ENCODE measurements at regions not wholly inside any gene's neighbourhood (a gene's known extent, or its start where the extent isn't known, plus 50 kb on each side); places are given as distances from the start of the nearest gene placed in this dataset.

DNA sequence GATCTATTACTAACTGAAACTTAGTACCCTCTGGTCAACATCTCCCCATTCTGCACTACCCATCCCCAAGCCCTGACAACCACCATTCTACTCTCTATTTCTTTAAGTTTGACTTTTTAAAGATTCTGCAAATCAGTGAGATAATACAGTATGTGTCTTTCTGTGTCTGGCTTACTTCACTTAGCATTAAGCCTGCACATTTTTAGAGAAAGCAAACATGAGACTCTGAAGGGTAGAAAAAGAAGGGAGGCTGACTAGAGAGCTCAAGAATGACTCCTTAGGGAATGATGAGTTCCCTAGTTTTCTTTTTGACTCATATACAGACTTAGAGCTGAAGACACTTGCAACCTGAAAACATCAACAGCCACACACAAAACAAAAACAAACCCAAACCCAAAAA is 311.3 kb downstream of the SQOR start:
- DNase-seq (ENCODE audit: low read depth, low spot score): no peak

DNA sequence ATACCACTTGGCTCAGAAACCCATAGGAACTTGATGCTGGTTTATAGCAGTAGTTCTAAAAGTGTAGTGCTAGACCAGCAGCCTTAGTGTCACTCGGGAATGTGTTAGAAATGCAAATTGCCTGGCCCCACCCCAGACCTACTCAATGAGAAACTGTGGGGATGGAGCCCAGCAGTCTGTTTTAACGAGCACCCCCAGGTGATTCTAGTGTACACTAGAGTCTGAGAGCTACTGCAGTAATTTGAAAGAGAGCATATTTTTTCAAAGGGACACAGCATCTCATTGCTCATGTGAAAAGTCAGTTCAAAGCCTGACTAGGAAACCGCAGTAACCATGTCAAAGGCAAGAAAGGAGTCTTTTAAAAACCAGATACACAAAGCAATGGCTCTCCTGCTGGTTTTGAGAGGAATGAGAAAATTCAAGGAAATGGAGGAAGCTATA is 313.4 kb downstream of the SQOR start:
- no peak for DNase-seq (ENCODE audit: low read depth, low spot score)

DNA sequence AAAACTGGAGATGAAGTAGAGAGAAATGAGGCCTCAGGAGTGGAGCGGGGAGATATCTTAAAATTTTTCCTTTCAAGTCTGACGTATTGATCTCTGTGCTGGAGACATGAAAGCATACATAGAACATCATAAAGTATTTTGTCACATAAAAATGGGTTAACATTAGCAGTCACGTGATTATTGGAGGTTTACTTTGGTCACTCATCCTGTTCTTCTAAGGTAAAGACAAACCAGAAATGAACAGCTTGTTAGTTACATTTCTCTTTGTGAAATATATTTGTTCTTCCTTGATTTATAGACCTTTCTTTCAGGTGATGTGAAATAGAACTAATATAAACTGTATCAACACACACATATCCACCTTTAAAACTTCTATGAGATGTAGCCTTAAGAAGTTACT is 324.1 kb downstream of the SQOR start:
- no peak for DNase-seq (ENCODE audit: low read depth, low spot score)

DNA sequence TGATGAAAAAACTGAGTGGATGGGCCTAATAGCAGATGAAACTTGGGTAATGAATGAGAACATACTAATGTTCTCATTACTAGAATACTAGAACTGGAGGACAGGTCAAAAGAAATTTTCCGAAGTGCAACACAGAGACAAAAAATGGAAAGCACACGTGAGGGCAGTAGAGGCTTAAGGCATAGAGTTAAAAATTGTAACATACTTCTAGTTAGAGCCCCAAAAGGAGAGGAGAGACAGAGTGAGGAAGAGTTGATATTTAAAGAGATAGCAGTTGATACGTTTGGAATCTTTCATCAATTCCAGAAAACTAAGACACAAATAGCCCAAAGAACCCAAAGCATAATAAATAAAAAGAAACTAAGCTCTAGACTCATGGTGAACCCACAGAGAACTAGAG is 327.9 kb downstream of the SQOR start:
- no peak for DNase-seq (ENCODE audit: low read depth, low spot score)

DNA sequence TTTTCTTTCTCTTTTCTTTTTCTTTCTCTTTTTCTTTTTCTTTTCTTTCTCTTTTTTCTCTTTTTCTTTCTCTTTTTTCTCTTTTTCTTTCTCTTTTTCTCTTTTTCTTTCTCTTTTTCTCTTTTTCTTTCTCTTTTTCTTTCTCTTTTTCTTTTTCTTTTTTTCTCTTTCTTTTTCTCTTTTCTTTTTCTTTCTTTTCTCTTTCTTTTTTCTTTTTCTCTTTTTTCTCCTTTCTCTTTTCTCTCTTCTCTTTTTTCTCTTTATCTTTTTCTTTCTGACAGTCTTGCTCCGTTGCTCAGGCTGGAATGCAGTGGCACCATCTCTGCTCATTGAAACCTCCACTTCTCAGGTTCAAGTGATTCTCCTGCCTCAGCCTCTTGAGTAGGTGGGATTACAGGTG is 335.7 kb downstream of the SQOR start:
- no peak for DNase-seq (ENCODE audit: low read depth, low spot score)

DNA sequence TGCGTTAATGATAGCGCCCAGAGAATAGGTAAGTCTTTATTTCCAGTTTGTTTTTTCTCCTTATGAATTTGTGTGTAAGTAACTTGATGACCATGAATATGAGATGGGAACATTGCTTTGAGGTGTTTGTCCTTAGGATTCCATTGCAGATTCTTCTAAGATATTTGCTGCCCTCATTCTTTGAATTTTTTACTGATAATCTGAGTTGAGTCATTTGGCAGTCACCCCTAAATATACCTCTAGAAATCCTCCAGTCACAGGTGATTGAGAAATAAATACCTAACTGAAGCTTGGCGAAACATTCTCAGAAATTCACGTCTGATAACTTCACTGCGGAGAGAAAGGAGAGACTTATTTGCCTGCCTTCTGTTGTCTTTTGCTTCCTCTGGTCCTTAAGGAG is 345.5 kb downstream of the SQOR start:
- DNase-seq (ENCODE audit: low read depth, low spot score): no peak

DNA sequence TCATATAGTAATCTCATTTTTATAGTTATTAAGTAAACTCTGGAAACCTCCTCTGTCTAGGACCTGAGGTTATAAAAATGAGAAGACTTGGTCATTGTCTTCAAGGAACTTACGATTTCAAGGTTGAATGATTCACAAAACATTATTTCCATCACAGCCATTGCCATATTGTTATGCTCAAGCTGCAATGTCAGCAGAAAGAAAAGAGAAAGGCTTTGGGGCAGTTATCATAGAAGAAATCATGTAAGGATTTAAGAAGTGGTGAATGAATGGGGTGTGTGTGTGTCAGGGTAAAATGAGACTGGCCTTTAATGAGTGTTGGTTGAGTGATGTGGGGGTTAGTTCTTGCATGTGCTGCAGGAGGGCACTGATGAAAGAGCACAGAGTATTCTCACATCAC is 346.8 kb downstream of the SQOR start:
- DNase-seq (ENCODE audit: low read depth, low spot score): no peak

DNA sequence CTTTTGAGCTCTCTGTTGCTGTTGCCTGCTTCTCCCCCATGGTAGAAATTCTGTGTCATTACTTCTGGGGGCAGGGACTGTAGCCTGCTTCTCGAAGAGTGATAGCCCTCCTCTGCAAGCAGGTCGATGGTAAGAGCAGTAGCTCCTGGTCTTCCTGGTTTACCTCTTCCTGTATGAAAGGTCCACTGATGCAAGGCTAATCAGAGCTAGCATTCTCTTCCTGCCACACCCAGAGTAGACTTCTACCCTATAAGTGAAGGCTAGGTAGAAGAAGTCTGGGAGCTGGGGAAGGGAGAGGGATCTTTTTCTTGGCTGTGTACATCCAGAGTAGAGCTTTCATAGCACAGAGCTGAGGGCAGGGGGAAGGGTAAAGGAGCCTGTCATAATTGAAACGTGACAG is 357.0 kb downstream of the SQOR start:
- no peak for DNase-seq (ENCODE audit: low read depth, low spot score)

DNA sequence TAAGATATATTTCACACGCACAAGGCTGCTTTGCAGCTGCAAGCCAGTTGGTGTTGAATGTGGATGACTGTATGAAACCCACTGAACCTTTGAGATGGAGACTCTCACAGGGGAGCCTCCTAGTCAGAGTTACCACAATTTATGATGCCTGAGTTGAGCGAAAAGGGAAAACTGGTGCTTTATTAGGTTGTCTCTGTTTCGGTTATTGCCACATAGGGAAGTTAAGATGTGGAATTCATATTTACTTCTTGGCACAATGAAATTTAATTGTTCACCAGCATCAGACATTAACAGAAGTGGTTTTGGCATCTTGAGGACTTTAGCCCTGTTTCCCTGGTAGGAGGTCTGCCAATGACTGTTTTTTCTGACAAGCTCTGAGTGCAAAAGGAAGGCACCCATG is 358.2 kb downstream of the SQOR start:
- no peak for DNase-seq (ENCODE audit: low read depth, low spot score)

DNA sequence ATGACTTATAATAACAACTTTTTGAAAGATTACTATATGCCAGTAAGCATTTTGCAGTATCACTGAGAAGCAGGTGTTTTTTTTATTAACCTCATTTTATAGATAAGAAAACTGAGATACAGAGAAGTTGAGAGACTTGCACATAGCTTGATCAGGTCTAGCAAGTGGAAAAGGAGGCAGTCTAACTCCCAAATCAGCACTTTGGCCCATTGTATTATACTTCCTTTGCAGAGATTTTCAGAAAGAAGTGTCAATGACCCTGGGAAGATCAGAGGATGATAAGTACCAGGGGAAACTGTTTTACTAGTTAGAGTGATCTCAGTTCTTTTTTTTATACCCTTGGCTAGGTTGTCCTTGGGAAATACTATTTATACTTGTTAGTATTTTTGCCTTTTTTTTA is 358.7 kb downstream of the SQOR start:
- no peak for DNase-seq (ENCODE audit: low read depth, low spot score)

DNA sequence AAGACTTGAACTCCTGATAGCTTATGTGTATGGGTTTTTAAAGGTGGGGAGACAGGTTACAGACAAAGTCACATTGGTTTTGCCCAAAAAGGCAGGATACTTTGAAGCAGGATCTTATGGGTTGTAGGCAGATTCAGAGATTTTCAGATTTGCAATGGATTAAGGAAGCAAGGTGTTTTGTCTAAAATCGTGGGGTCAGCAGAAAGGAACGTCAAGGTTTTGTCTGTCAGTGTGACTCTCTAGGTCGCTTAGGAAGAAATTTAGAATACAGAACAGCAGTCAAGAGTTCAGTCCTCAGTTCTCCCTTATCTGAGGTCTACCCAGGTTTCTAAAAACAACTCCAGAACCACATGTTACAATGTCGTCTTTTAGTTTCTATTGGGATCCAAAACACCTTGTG is 361.0 kb downstream of the SQOR start:
- DNase-seq (ENCODE audit: low read depth, low spot score): no peak

DNA sequence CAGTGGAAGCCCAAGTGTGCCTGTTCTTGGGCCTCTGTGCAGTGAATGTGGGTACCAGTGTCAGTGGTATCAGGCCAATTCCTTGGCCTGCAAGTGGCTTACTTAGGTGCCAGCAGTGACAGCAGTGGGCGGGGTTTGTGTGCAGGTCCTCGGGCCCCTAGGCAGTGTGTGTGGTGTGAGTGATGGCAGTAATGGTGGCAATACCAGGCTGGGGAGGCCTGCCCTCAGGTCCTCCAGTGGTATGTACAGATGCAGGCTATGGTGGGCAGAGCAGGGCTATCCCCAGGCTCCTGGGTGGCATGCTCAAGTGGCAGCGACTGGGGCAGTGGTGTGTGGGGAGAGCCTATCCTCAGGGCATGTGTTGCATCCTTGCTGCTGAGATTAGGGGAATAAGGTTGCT is 379.7 kb downstream of the SQOR start:
- no peak for DNase-seq (ENCODE audit: low read depth, low spot score)

DNA sequence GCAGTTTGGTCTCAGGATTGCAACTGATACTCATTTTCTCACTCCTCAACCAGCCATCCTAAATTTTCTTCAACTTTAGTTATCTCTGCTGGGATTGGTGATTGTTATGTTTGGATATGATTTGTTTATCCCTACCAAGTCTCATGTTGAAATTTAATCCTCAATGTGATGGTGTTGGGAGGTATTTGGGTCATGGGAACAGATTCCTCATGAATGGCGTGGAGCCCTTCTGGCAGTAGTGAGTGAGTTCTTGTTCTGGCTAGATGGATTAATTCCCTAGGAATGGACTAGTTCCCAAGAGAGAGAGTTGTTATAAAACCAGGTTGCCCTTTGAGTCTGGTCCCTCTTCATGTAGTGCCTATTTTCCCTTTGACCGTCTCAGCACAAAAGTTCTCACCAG is 399.9 kb downstream of the SQOR start:
- DNase-seq (ENCODE audit: low read depth, low spot score): no peak

DNA sequence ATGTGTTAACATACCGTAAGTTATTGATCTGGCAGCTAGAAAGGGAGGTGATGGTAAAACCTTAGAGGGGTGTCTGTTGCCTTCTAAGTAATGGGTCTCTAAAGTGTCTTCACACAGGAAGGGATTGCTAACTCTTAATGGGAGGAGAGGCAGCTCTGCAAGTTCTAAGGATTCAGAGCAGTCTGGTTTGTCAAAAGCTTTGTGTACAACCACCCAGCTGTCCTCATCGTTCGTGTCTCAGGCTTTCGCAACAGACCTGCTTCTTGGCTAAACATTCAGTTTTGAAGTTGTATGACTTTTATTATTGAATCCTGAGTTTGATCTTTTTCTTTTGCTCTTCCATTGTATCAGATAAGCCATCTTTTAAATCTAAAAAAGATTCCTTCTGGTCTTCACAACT is 404.9 kb downstream of the SQOR start:
- DNase-seq (ENCODE audit: low read depth, low spot score): no peak

DNA sequence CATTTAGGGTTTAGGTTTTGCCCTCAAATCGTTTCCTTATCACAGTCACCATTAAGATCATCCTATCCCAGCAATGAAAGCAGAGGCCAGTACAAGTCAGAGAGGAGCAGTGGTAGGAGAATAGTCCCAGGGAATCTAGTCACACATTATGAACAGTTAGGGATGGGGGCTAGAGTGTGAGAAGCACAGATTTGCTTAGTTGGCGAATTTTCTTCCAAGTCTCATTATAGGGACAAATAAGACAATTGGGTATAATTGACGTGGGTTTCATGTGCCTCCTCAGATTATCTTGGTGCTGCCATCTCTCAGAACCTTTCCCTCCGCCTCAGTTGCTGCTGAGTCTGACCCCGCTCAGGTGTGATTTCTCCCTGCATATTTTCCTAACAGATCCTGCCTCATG is 407.1 kb downstream of the SQOR start:
- no peak for DNase-seq (ENCODE audit: low read depth, low spot score)

DNA sequence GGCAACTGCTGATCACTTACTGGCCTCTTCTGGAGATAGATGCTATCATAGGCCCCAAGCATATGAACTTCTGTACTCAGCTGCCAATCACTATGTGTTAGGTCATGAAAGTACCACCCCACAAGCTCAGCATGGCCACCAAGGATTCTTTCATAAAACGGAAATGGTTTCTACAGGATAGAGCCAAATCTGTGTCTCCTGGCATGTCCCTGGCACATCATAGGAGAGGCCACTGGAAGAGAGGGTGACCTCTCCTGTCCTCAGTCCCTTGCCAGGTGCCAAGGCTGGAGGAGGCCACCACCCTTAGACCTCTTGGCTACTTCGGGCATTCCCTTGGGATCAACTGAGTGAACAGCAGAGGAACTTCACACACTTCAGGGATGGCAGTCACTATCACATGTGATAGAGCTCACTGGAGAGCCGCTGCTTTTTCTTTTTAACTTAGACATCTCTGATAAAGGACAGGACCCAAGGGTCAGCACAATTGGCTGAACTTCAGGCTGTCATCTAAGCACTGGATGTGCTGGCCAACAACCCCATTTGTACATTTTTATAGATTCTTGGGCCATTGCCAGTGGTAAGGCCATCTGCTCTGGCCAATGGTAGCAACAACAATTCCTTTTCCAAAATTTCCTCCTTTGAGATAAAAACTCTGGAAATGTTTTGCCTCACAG is 425.2 kb downstream of the SQOR start:
- no peak for DNase-seq (ENCODE audit: low read depth, low spot score)

DNA sequence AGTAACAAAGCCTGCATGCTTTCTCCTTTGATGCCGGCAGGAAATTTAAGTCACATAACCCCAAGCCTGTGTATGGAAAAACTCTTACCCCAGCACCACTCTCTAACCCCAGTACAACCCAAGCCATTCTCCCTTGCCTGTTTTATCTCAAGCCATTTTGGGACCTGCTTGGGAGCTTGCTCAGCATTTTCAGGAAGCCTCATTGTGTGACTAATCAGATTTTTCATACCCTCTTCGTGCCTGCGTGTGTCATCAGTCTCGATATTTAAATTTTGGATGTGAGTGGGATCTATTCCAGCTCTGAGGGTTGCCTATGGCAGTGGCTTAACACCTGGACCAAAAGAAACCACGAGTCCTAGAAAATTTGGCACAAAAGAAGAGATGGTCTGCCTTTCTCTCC is 426.2 kb downstream of the SQOR start:
- no peak for DNase-seq (ENCODE audit: low read depth, low spot score)

DNA sequence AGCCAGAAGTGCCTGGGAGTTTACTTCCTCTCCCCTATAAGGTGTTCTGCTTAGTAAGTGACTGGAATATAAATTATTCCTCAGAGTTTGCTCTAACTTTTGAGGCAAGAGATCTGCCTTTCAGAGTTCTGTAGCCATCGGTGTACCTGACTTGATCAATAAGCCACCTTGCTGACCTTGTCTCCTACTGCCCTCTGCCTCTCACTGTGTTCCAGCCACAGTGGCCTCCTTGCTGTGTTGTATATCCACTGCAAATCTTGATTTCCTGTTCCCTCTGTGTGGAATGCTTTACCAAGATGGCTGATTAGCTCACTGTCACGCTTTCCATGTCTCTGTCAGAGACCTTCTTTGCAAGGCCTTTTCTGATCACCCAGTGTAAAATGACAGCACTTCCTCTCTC is 442.4 kb downstream of the SQOR start:
- no peak for DNase-seq (ENCODE audit: low read depth, low spot score)

DNA sequence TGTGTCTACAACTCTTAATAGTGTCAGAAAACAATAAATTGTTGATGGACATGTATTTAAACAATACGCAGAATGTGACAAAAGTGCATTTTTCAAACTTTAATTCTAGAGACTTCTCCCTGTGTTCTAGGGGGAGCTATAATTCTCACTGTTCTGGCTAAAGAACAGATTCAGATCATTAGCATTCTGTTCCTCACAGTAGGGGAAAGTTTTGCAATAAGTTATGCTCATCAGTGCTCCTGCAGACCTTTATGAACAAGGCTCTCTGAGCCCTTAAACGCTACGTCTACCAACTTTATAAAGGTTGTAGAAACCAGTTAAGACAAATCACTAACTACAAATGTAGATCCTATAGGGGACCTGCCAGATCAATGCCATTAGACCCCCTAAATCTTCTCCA is 444.2 kb downstream of the SQOR start:
- no peak for DNase-seq (ENCODE audit: low read depth, low spot score)

DNA sequence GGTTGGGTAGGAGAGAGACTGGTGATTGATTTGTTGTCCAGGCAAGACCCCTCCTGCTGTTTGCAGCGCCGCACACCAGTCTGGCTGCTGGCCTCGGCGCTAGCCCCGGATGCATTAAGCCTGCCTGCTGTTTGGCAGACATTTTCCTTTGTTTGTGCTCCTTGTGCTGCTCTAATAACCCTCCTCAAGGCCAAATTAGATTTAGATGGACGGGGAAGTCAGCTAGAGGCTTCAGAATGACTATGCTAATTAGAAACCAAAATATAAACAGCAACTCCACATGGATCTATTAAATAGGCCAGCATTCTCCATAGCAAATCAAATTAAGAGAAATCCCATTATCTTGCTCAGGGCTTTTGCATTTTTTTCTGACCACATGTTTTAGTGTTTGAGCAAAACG is 445.2 kb downstream of the SQOR start:
- no peak for DNase-seq (ENCODE audit: low read depth, low spot score)

DNA sequence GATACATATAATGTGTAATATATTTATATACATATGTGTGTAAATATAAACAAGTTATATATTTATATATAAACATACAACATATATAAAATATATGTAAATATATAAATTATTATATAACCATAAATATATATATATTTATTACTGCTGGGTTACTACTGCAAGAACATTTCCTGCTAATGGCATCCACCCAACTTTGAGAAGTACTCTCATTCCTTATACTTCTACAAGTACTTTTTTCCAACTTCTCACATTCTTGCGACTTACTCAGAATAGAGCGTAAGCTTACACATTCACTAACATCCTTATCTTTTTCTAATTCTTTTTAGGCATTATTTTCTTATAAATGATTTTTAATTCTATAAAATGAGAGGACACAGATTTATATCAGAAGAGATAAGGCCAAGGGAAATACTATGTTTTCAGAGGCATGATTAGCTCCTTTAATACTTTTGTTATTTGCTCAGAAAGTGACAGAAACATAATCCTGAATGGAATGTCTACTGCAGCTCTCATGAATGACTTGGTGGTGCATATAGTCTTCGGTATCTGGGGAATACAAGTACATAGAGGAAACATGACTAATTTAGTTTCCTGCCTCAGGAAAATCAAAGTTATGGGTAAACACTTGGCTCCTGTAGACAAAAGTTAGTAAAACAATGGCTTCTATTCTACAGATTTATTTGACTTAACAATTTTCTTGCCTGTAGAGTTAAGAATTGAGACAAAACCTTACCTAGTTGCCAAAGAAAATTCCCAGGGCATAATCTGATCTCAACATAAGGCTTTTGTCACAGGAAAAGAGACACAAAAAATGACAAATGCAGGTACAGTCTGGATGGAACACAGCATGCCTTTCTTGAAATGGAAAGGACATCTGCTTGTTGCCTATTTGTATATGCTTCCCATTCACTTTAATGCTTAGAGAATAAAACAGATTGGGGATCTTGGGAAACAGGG is 453.9 kb downstream of the SQOR start:
- no peak for DNase-seq (ENCODE audit: low read depth, low spot score)

DNA sequence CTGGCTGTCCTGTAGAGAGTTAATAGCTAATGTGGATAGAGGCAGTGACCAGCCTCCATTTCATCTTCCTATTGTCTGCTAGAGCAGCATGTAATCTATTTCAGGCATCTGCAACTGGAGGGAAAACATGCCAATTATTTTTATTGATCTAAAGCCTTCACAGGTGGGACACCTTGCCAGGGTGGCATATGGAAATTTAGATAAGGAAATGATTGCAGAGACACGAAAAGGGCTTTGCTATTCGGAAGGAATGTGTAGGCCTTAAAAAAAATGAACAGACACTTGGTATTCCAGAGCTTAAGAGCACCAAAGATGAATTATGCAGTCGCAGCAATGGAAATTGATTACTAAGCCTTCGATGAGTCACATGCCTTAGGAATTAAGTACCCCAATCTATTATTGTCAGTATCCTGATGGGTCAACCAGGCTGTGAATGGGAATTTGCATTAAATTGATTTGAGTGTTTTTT is 454.7 kb downstream of the SQOR start:
- DNase-seq (ENCODE audit: low read depth, low spot score): no peak

DNA sequence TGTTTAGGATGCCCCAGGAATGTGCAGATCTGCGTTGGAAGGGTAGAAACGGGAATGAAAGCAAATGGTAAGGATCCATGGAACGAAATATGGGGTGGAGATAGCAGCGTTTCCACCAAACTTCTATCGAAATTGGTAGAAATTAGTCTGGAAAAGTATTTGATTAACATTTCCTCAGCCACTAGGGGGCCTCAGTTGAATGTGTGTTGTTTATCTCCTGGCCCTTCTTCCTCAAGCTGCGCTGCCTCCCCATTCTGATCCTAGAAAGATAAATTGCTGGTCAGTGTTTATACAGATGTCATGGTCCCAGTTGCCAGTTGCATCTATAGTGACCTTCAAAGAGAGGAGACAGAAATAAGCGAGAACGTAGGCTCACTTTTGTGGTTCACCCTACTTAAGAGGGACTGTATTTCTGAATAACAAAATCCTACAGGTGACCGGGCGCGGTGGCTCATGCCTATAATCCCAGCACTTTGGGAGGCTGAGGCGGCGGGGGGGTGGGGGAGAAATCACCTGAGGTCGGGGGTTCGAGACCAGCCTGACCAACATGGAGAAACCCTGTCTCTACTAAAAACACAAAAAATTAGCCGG is 457.1 kb downstream of the SQOR start:
- DNase-seq (ENCODE audit: low read depth, low spot score): no peak
